ENCODE measurements at regions not wholly inside any gene's neighbourhood (a gene's known extent, or its start where the extent isn't known, plus 50 kb on each side); places are given as distances from the start of the nearest gene placed in this dataset.

- Mint-ChIP-seq H3K4me1 (peaks cover 27 to 51% of the 10 kb centered on the region in 2 donors), H3K27me3 (no peaks in the 10 kb centered on the region)
- ATAC-seq (replicated peaks): no peak
Measured at GRCh38 chr21:14862794-14863720, 201.7 kb downstream of the NRIP1 start.

DNA sequence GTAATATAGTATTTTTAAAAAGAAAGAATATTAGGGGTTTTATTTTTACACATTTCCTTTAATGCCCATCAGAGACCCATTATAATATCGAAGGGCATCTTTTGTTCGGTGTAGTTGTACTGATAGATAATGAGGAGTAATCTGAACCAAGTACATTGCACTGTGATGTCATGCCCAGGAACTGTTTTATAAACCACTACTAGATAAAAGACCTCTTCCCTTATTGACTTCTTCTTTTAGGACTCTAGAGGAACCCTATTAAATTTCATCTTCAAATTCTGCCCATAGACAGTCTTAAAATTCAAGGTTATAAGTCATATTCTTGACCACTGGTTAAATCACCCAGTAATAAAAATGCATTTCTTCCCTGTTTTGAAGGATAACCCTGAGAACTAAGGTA is 206.5 kb downstream of the NRIP1 start:
- ATAC-seq (replicated peaks) (no peak), DNase-seq (no peak)
- Mint-ChIP-seq H3K4me1 (peaks cover 19 to 31% of the 10 kb centered on the region in 2 donors), H3K27ac (no peak overlapping the region), H3K9me3 (peaks cover 14% of the 10 kb centered on the region in 2 donors), H3K27me3 (no peaks in the 10 kb centered on the region), H3K4me3 (no peak overlapping the region), H3K36me3 (peaks cover 2 to 21% of the 10 kb centered on the region in 2 donors)

More at GRCh38 chr21:14862794-14863720, 201.7 kb downstream of the NRIP1 start:
- peaks cover 11 to 12% of the 10 kb centered on the region in 2 donors for H3K9me3 Mint-ChIP-seq
- DNase-seq: no peak
- H3K27ac Mint-ChIP-seq: no peak overlapping the region
- H3K4me3 Mint-ChIP-seq: no peak overlapping the region
- peaks cover 0 to 18% of the 10 kb centered on the region in 2 donors for H3K36me3 Mint-ChIP-seq

DNA sequence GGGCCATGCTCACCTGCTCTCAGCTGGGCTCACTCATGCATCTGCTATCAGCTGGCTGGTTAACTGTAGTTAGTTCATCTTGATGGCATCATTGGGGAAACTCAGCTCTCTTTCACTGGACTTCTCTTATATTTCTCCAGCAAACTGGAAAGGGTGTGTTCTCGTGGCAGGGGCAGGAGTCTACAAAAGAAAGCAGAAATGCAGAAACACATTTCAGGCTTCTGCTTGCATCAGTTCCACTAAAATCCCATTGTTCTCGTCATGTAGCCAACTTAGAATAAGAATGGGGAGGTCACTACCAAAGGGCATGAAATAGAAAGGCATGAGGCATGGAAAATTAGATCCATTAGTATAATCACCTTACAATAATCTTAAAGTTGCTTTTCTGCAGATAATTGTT is 207.3 kb downstream of the NRIP1 start:
- DNase-seq: no peak
- Mint-ChIP-seq H3K4me1 (peaks cover 18 to 28% of the 10 kb centered on the region in 2 donors), H3K27ac (no peak overlapping the region), H3K9me3 (peaks cover 14 to 15% of the 10 kb centered on the region in 2 donors), H3K27me3 (no peaks in the 10 kb centered on the region), H3K4me3 (no peak overlapping the region), H3K36me3 (peaks cover 2 to 21% of the 10 kb centered on the region in 2 donors)
- ATAC-seq (replicated peaks): no peak

- ATAC-seq (replicated peaks) (no peak), DNase-seq (no peak)
- Mint-ChIP-seq H3K27me3 (no peaks in the 10 kb centered on the region), H3K4me3 (no peak overlapping the region), H3K27ac (no peak overlapping the region), H3K36me3 (peaks cover 2 to 9% of the 10 kb centered on the region in 2 donors), H3K9me3 (peaks cover 4 to 10% of the 10 kb centered on the region in 2 donors), H3K4me1 (no peaks in the 10 kb centered on the region)
Measured at GRCh38 chr21:14850394-14850793, 214.4 kb downstream of the NRIP1 start.

GRCh38 chr21:14846621-14847020 is 218.2 kb downstream of the NRIP1 start:
- Mint-ChIP-seq H3K27ac (no peak overlapping the region), H3K9me3 (peaks cover 10 to 20% of the 10 kb centered on the region in 2 donors), H3K4me3 (no peak overlapping the region), H3K36me3 (peaks cover 6 to 24% of the 10 kb centered on the region in 2 donors), H3K4me1 (no peaks in the 10 kb centered on the region), H3K27me3 (no peaks in the 10 kb centered on the region)
- DNase-seq (no peak), ATAC-seq (replicated peaks) (no peak)

DNA sequence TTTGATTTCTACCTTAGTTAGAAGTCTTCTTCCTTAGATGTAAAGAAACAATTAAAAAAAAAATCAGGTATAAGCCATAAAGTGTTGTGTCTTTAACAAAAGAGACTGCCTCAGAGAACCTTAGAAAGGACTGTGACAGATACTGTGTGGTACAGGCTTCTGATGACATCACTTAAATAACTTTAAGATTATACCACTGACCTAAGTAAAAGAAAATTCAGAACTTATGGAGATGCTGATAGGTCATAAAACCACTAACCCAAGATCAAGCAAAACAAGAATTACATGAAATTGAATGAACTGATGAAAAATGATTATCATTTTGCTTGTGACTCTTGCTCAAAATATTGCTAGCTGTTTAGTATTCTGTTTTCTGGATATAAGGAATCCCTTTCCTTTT is 220.8 kb downstream of the NRIP1 start:
- Mint-ChIP-seq H3K27me3 (no peaks in the 10 kb centered on the region), H3K4me1 (peaks cover 0 to 2% of the 10 kb centered on the region in 2 donors), H3K4me3 (no peak overlapping the region), H3K27ac (no peak overlapping the region), H3K9me3 (peaks cover 14 to 20% of the 10 kb centered on the region in 2 donors), H3K36me3 (peaks cover 6 to 28% of the 10 kb centered on the region in 2 donors)
- no peak for DNase-seq
- ATAC-seq (replicated peaks): no peak

DNA sequence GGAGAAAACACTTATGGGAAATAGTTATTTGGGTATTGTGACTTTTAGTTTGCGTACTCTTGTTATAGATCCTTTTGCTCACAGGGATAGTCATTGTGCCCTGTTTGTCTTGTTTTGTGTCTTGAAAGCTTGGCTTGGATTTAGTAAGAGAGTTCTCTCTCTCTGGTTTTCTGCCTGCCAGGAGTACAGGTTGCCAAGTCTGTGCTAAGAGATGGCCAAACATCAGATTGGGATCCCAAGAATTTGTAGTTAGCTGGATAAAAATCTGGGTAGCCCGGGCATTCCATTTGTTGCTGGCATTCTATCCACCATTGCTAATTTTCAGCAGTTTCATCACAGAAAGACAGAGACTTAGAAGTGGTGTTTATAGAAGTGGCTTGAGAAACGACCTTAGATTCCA is 222.2 kb downstream of the NRIP1 start:
- no peak overlapping the region for H3K27ac Mint-ChIP-seq
- H3K9me3 Mint-ChIP-seq: peaks cover 14 to 16% of the 10 kb centered on the region in 2 donors
- DNase-seq (no peak), ATAC-seq (replicated peaks) (no peak)
- peaks cover 0 to 2% of the 10 kb centered on the region in 2 donors for H3K4me1 Mint-ChIP-seq
- H3K4me3 Mint-ChIP-seq: no peak overlapping the region
- no peaks in the 10 kb centered on the region for H3K27me3 Mint-ChIP-seq
- peaks cover 6 to 28% of the 10 kb centered on the region in 2 donors for H3K36me3 Mint-ChIP-seq

- H3K27ac Mint-ChIP-seq: no peak overlapping the region
- DNase-seq (no peak), ATAC-seq (replicated peaks) (no peak)
- no peaks in the 10 kb centered on the region for H3K27me3 Mint-ChIP-seq
- H3K36me3 Mint-ChIP-seq: peaks cover 6 to 27% of the 10 kb centered on the region in 2 donors
- H3K4me3 Mint-ChIP-seq: no peak overlapping the region
- peaks cover 2 to 6% of the 10 kb centered on the region in 2 donors for H3K4me1 Mint-ChIP-seq
- H3K9me3 Mint-ChIP-seq: peaks cover 14 to 16% of the 10 kb centered on the region in 2 donors
Measured at GRCh38 chr21:14841511-14842472, 223.0 kb downstream of the NRIP1 start.

- Mint-ChIP-seq H3K9me3 (peaks cover 4 to 11% of the 10 kb centered on the region in 2 donors), H3K36me3 (peaks cover 4 to 13% of the 10 kb centered on the region in 2 donors), H3K27ac (no peak overlapping the region), H3K27me3 (no peaks in the 10 kb centered on the region), H3K4me3 (no peak overlapping the region), H3K4me1 (peaks cover 2 to 6% of the 10 kb centered on the region in 2 donors)
- no peak for ATAC-seq (replicated peaks)
- no peak for DNase-seq
Measured at GRCh38 chr21:14838400-14838799, 226.4 kb downstream of the NRIP1 start.

DNA sequence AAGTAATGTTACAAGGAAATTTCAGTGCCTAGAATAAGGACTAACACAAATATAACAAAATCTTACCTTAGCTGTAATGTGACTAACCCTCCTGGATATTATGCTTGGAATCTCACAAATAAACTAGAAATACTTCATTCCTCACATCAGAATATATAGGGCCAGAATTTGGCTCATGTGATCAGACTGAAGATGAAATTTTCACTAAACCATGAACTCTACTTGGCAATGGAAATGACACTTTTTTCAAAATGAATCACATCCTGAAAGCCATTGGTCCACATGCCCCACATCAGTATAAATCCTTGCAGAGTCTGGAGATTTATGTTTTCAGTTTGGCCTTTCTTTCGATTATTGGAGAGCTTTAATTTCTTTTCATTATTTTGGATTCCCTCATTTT is 227.8 kb downstream of the NRIP1 start:
- Mint-ChIP-seq H3K4me1 (peaks cover 4 to 6% of the 10 kb centered on the region in 2 donors), H3K9me3 (peaks cover under 1 to 8% of the 10 kb centered on the region in 2 donors), H3K4me3 (no peak overlapping the region), H3K36me3 (peaks cover under 1 to 6% of the 10 kb centered on the region in 2 donors), H3K27me3 (no peaks in the 10 kb centered on the region), H3K27ac (no peak overlapping the region)
- no peak for DNase-seq
- no peak for ATAC-seq (replicated peaks)

GRCh38 chr21:14833666-14834351 is 231.0 kb downstream of the NRIP1 start:
- Mint-ChIP-seq H3K27ac (no peak overlapping the region), H3K27me3 (no peaks in the 10 kb centered on the region), H3K36me3 (no peaks in the 10 kb centered on the region), H3K9me3 (peaks cover 0 to 4% of the 10 kb centered on the region in 2 donors), H3K4me1 (peaks cover 3 to 6% of the 10 kb centered on the region in 2 donors), H3K4me3 (no peak overlapping the region)
- DNase-seq (no peak), ATAC-seq (replicated peaks) (no peak)

GRCh38 chr21:14833241-14833640 is 231.6 kb downstream of the NRIP1 start:
- DNase-seq (no peak), ATAC-seq (replicated peaks) (no peak)
- Mint-ChIP-seq H3K4me1 (peaks cover 3 to 6% of the 10 kb centered on the region in 2 donors), H3K27ac (no peak overlapping the region), H3K4me3 (no peak overlapping the region), H3K27me3 (no peaks in the 10 kb centered on the region), H3K36me3 (no peaks in the 10 kb centered on the region), H3K9me3 (peaks cover 0 to 4% of the 10 kb centered on the region in 2 donors)

GRCh38 chr21:14830307-14830706 is 234.5 kb downstream of the NRIP1 start:
- H3K9me3 Mint-ChIP-seq: peaks cover 0 to 4% of the 10 kb centered on the region in 2 donors
- peaks cover 8 to 10% of the 10 kb centered on the region in 2 donors for H3K4me1 Mint-ChIP-seq
- ATAC-seq (replicated peaks): no peak
- no peak overlapping the region for H3K27ac Mint-ChIP-seq
- DNase-seq: no peak
- H3K4me3 Mint-ChIP-seq: no peak overlapping the region
- H3K36me3 Mint-ChIP-seq: no peaks in the 10 kb centered on the region
- no peaks in the 10 kb centered on the region for H3K27me3 Mint-ChIP-seq

DNA sequence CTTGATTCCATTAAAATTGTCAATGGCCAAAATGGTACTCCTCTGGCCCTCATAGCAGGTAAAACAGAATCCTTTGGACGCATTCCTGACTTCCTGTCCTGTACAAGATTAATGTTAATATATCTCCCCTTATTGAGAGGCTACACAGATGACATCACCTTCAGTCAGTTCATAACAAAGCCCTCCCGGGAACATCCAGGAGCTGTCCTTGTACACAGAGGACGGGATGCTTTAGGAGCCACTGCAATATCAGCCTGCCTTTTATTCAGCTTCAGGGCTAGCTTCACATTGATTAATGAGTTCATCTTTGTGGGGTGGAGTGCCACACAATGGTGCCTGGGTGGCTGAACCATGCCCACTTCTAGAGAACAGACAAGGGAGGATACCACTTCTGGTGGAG is 235.1 kb downstream of the NRIP1 start:
- Mint-ChIP-seq H3K27ac (no peak overlapping the region), H3K9me3 (peaks cover 0 to 4% of the 10 kb centered on the region in 2 donors), H3K4me3 (no peak overlapping the region), H3K27me3 (no peaks in the 10 kb centered on the region), H3K36me3 (no peaks in the 10 kb centered on the region), H3K4me1 (peaks cover 8 to 10% of the 10 kb centered on the region in 2 donors)
- DNase-seq: no peak
- no peak for ATAC-seq (replicated peaks)
